GM12878 (cell line): ENCODE measurements at regions not wholly inside any gene's neighbourhood (a gene's known extent, or its start where the extent isn't known, plus 50 kb on each side); places are given as distances from the start of the nearest gene placed in this dataset.

ENCODE experiments used
- MTA3 ChIP-seq: IDR thresholded peaks from 2 replicates; pipeline ENCODE4 v1.6.1; 2012; ENCODE audit warnings: low read length, inconsistent platforms, borderline replicate concordance
- RELA ChIP-seq: fragments of 450-650 bp; IDR thresholded peaks from 2 replicates; pipeline ENCODE4 v1.8.0; 2014; ENCODE audit warnings: borderline replicate concordance; ENCODE audit not compliant: partially characterized antibody
- YY1 ChIP-seq: IDR thresholded peaks from 2 replicates; pipeline ENCODE4 v1.6.1; 2011; ENCODE audit warnings: low read depth, mild to moderate bottlenecking, low read length
- TF ChIP-seq, protein P1 (sequence below): fragments of 450-650 bp; IDR thresholded peaks from 2 replicates; pipeline ENCODE4 v1.6.1; 2017; ENCODE audit warnings: antibody characterized with exemption, mild to moderate bottlenecking, moderate library complexity
- TF ChIP-seq, protein P2 (sequence below), 3 experiments: IDR thresholded peaks in 2 of 3; conservative IDR thresholded peaks in 1 of 3; 2 replicates each; pipeline ENCODE4 v1.5.1; 2011; ENCODE audit warnings: low read depth in 3 of 3, low read length in 3 of 3, mild to moderate bottlenecking in 3 of 3, control low read depth in 2 of 3, moderate library complexity in 2 of 3, inconsistent platforms in 1 of 3, mixed read lengths in 1 of 3; ENCODE audit not compliant: control insufficient read depth in 2 of 3, insufficient read depth in 1 of 3; ENCODE audit errors: extremely low read depth in 1 of 3
- TF ChIP-seq, protein P3 (sequence below): IDR thresholded peaks from 2 replicates; pipeline ENCODE4 v1.6.1; 2012; ENCODE audit warnings: low read depth, low read length, improper control_type of control experiment

DNA sequence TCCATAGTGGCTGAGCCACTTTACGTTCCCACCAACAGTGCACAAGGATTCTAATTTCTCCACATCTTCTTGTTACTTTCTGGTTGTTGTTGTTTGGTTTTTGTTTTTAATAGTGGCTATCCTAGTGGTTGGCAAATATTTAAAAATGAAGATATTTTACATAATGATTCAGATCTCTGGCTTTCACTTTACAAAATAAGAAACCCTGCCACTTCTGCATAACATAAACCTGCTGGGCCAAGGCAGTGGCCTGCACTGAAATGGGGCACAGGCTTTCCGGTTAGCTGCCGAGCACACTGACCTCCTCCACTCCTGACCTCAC is 320.4 kb downstream of the RPS6KC1 start (continued):
- TF ChIP-seq, protein P1, sequence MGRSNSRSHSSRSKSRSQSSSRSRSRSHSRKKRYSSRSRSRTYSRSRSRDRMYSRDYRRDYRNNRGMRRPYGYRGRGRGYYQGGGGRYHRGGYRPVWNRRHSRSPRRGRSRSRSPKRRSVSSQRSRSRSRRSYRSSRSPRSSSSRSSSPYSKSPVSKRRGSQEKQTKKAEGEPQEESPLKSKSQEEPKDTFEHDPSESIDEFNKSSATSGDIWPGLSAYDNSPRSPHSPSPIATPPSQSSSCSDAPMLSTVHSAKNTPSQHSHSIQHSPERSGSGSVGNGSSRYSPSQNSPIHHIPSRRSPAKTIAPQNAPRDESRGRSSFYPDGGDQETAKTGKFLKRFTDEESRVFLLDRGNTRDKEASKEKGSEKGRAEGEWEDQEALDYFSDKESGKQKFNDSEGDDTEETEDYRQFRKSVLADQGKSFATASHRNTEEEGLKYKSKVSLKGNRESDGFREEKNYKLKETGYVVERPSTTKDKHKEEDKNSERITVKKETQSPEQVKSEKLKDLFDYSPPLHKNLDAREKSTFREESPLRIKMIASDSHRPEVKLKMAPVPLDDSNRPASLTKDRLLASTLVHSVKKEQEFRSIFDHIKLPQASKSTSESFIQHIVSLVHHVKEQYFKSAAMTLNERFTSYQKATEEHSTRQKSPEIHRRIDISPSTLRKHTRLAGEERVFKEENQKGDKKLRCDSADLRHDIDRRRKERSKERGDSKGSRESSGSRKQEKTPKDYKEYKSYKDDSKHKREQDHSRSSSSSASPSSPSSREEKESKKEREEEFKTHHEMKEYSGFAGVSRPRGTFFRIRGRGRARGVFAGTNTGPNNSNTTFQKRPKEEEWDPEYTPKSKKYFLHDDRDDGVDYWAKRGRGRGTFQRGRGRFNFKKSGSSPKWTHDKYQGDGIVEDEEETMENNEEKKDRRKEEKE, result no peak
- TF ChIP-seq, protein P2, sequence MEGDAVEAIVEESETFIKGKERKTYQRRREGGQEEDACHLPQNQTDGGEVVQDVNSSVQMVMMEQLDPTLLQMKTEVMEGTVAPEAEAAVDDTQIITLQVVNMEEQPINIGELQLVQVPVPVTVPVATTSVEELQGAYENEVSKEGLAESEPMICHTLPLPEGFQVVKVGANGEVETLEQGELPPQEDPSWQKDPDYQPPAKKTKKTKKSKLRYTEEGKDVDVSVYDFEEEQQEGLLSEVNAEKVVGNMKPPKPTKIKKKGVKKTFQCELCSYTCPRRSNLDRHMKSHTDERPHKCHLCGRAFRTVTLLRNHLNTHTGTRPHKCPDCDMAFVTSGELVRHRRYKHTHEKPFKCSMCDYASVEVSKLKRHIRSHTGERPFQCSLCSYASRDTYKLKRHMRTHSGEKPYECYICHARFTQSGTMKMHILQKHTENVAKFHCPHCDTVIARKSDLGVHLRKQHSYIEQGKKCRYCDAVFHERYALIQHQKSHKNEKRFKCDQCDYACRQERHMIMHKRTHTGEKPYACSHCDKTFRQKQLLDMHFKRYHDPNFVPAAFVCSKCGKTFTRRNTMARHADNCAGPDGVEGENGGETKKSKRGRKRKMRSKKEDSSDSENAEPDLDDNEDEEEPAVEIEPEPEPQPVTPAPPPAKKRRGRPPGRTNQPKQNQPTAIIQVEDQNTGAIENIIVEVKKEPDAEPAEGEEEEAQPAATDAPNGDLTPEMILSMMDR (IDR thresholded peaks at IDR 0.05 in 2 of 3, conservative IDR thresholded peaks at IDR 0.05 in 1 of 3; ENCODE audit: control insufficient read depth in 2 of 3, extremely low read depth in 1 of 3, insufficient read depth in 1 of 3, low read depth in 3 of 3, low read length in 3 of 3), result no peak
- TF ChIP-seq YY1 (no peak), MTA3 (no peak), RELA (no peak)
- TF ChIP-seq, protein P3, sequence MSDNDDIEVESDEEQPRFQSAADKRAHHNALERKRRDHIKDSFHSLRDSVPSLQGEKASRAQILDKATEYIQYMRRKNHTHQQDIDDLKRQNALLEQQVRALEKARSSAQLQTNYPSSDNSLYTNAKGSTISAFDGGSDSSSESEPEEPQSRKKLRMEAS, result no peak
